ENCODE measurements at regions not wholly inside any gene's neighbourhood (a gene's known extent, or its start where the extent isn't known, plus 50 kb on each side); places are given as distances from the start of the nearest gene placed in this dataset.

DNA sequence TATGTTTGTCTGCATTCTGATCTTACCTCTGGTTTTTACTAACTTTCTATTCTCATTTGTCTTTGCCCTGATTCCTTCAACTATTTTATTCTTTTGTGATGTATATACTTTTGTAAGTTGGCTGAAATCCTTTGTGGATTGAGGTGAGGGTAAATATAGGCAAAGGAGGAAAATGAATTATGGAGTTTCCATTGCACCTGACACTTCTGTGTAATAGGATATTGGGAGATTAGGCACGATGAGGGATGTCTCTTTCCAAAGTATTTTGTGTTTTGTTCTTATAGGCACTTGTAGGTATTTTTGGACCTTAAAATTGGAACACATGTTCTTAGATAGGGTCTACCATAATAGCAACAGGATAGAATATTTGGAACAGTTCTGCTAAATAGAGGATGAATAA lies 76.4 kb downstream of the HRH4 start:
- Histone ChIP-seq H3K27ac (no peak overlapping the region), H3K9me3 (no peaks in the 10 kb centered on the region), H3K4me3 (no peak overlapping the region), H3K36me3 (no peaks in the 10 kb centered on the region), H3K27me3 (no peaks in the 10 kb centered on the region), H3K4me1 (no peaks in the 10 kb centered on the region)
- no peak for DNase-seq
- intact Hi-C loops (cut with DNase I; ENCODE audit: low total_unique reads) = no loop called here
- TF ChIP-seq, protein P1, sequence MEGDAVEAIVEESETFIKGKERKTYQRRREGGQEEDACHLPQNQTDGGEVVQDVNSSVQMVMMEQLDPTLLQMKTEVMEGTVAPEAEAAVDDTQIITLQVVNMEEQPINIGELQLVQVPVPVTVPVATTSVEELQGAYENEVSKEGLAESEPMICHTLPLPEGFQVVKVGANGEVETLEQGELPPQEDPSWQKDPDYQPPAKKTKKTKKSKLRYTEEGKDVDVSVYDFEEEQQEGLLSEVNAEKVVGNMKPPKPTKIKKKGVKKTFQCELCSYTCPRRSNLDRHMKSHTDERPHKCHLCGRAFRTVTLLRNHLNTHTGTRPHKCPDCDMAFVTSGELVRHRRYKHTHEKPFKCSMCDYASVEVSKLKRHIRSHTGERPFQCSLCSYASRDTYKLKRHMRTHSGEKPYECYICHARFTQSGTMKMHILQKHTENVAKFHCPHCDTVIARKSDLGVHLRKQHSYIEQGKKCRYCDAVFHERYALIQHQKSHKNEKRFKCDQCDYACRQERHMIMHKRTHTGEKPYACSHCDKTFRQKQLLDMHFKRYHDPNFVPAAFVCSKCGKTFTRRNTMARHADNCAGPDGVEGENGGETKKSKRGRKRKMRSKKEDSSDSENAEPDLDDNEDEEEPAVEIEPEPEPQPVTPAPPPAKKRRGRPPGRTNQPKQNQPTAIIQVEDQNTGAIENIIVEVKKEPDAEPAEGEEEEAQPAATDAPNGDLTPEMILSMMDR (IDR thresholded peaks at IDR 0.05) = no peak
- TF ChIP-seq POLR2A (IDR thresholded peaks at IDR 0.05) = no peak

- Histone ChIP-seq H3K9me3 (no peaks in the 10 kb centered on the region), H3K27ac (no peak overlapping the region), H3K4me1 (no peaks in the 10 kb centered on the region), H3K4me3 (no peak overlapping the region), H3K27me3 (no peaks in the 10 kb centered on the region), H3K36me3 (no peaks in the 10 kb centered on the region)
- TF ChIP-seq, protein P1 (IDR thresholded peaks at IDR 0.05) = no peak
- no peak for TF ChIP-seq POLR2A (IDR thresholded peaks at IDR 0.05)
- intact Hi-C loops (cut with DNase I; ENCODE audit: low total_unique reads) = no loop called here
- no peak for DNase-seq
Observed at GRCh38 chr18:24538414-24539264, 78.2 kb downstream of the HRH4 start.

- no peak for TF ChIP-seq POLR2A (IDR thresholded peaks at IDR 0.05)
- TF ChIP-seq, protein P1 (IDR thresholded peaks at IDR 0.05) = no peak
- H3K4me3 ChIP-seq = no peak overlapping the region
- intact Hi-C loops (cut with DNase I; ENCODE audit: low total_unique reads) = no loop called here
- no peaks in the 10 kb centered on the region for H3K9me3 ChIP-seq
- no peaks in the 10 kb centered on the region for H3K36me3 ChIP-seq
- no peaks in the 10 kb centered on the region for H3K27me3 ChIP-seq
- H3K4me1 ChIP-seq = no peaks in the 10 kb centered on the region
- DNase-seq = no peak
- H3K27ac ChIP-seq = no peak overlapping the region
Observed at GRCh38 chr18:24539866-24540617, 79.6 kb downstream of the HRH4 start.

DNA sequence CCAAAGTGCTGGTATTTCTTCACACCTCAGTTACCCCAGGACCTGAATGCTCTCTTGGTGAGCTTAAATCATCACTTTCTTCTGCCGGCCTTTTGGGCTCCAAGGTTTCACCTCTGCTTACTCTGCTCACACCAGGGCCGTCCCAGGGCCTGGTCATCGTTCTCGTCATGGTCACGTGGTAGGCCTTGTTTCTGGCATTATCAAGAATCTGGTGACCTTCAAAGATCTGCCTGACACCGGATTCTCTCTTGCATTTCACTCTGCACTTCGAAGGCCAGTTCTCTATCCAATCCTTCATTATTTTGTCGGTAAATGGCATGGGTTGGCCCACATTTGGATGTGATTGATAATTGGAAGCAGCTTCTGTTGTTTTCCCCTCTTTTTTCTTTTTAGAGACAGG lies 80.5 kb downstream of the HRH4 start:
- no peak for DNase-seq
- no peak overlapping the region for H3K4me3 ChIP-seq
- no peak for TF ChIP-seq POLR2A (IDR thresholded peaks at IDR 0.05)
- TF ChIP-seq, protein P1 (IDR thresholded peaks at IDR 0.05) = no peak
- no peaks in the 10 kb centered on the region for H3K4me1 ChIP-seq
- no peaks in the 10 kb centered on the region for H3K36me3 ChIP-seq
- H3K9me3 ChIP-seq = no peaks in the 10 kb centered on the region
- H3K27me3 ChIP-seq = no peaks in the 10 kb centered on the region
- no peak overlapping the region for H3K27ac ChIP-seq
- intact Hi-C loops (cut with DNase I; ENCODE audit: low total_unique reads) = no loop called here

Measured in uterus (tissue), 3 donors.